Heart left ventricle (tissue), 16 donors: ENCODE measurements at regions not wholly inside any gene's neighbourhood (a gene's known extent, or its start where the extent isn't known, plus 50 kb on each side); places are given as distances from the start of the nearest gene placed in this dataset.

Experiments
- ATAC-seq, 4 donors: fragments of 200-7000 bp; cut with Tn5 transposase; one replicate each; pipeline ENCODE4 v1.9.1; 2020 to 2022; ENCODE audit warnings: moderate library complexity in 4 of 4, mild to moderate bottlenecking in 3 of 4, moderate number of reproducible peaks in 1 of 4
- DNase-seq, 5 donors: peaks; one replicate each; pipeline ENCODE4 v3.0.0-alpha.2; 2020
- H3K27ac ChIP-seq, 12 donors: fragments of 200-600 bp; sonication (generic) in 4 of 12; one replicate each; pipeline versions ENCODE4 v1.5.0 to v1.8.0; 2016 to 2022; ENCODE audit warnings: mild to moderate bottlenecking in 2 of 12
- H3K27me3 ChIP-seq, 9 donors: fragments of 200-600 bp; sonication (generic) in 2 of 9; one replicate each; pipeline versions ENCODE4 v1.5.1 to v1.8.0; 2016 to 2022; ENCODE audit warnings: mild to moderate bottlenecking in 3 of 9
- H3K36me3 ChIP-seq, 9 donors: fragments of 200-600 bp; sonication (generic) in 2 of 9; one replicate each; pipeline versions ENCODE4 v1.5.0 to v1.8.0; 2018 to 2022; ENCODE audit warnings: mild to moderate bottlenecking in 2 of 9
- H3K4me1 ChIP-seq, 12 donors: fragments of 200-600 bp; sonication (generic) in 4 of 12; one replicate each; pipeline versions ENCODE4 v1.5.0 to v1.8.0; 2016 to 2022; ENCODE audit warnings: mild to moderate bottlenecking in 3 of 12
- H3K4me3 ChIP-seq, 12 donors: fragments of 200-600 bp; sonication (generic) in 4 of 12; one replicate each; pipeline versions ENCODE4 v1.5.0 to v1.8.0; 2017 to 2022; ENCODE audit warnings: mild to moderate bottlenecking in 9 of 12, moderate library complexity in 4 of 12
- H3K9me3 ChIP-seq, 12 donors: fragments of 200-600 bp; sonication (generic) in 4 of 12; one replicate each; pipeline versions ENCODE4 v1.5.0 to v1.8.0; 2016 to 2022; ENCODE audit warnings: mild to moderate bottlenecking in 1 of 12
- POLR2A ChIP-seq, 2 donors: fragments of 450-650 bp; IDR thresholded peaks; one replicate each; pipeline ENCODE4 v1.6.1; 2017; ENCODE audit warnings: antibody characterized with exemption in 2 of 2, mild to moderate bottlenecking in 2 of 2, moderate library complexity in 2 of 2
- WGBS, 4 donors: extraction: QIAGEN DNeasy Blood & Tissue Kit in 2 of 4; methylation state at CpG; one replicate each; pipeline versions ENCODE4 v1.1.5 to v1.1.7; 2013 to 2018; 5-methylcytosine and 5-hydroxymethylcytosine counted together
- intact Hi-C, 10 donors: fragments of 100-400 bp; cut with DNase I; formaldehyde crosslinking; loops; one replicate each; pipeline versions ENCODE4 v1.11.1 to v1.14.2; 2022
- TF ChIP-seq, protein P1 (sequence below), 12 donors: fragments of 200-600 bp; sonication (generic) in 4 of 12; IDR thresholded peaks; one replicate each; pipeline versions ENCODE4 v1.5.0 to v1.8.0; 2018 to 2022; ENCODE audit warnings: antibody characterized with exemption in 12 of 12, mild to moderate bottlenecking in 5 of 12
- donor health status: ischemic (EF 13 %, LVEDD 7.1; RV severe dilation, severe dysfunction).
- donor health status: healthy with polysubstance abuse.
- donor health status: DM: no; HTN: yes; CAD: no.
- donor health status: DM: no; HTN: no; CAD: no.
- donor health status: ischemic (EF 25% LVEDD 6.9; RV normal size, moderate dysfunction).
- donor health status: ischemic (EF 25% LVEDD 5.7; RV mildly dilated, moderate dysfunction).
- donor health status: healthy.
- donor health status: DM: yes; HTN: yes; CAD: no.
- donor health status: ischemic (EF 35%, LVEDD 5.7; RV mildly dilated, moderate dysfunction).
- donor health status: nonischemic (EF 11% LVEDD 7.7; RV severe dilation, severe dysfunction).
- donor health status: DM: yes; HTN: yes; CAD: no.
- donor health status: PGD.
- donor health status: ischemic (EF 29% LVEDD 5.4; RV normal size, mild dysfunction).
- donor health status: nonischemic (EF 23%, LVEDD 6.1; RV moderate dilation, normal function).

DNA sequence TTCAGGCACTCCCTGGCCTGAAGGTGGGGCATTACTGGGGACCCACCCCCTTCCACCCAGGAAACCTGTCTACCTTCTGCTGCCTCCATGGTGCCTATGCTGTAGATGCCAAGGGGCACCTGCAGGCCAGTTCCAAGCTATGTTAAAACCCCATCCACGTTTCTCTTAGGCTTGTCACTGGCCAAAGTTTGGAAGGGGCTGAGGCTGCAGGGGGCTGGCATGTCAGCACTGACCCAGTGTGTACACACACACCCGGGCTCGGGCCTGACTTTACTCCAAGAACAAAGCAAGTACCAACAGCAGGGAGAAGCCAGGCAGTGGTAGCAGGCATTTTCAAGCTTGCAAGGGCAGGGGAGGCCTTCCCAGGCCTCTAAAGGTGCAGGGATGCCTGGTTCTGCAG, 53.8 kb upstream of the PCDH15 start:
- intact Hi-C loops, result no loop called here
- Histone ChIP-seq H3K36me3 (no peaks in the 10 kb centered on the region), H3K4me3 (no peak overlapping the region), H3K9me3 (no peaks in the 10 kb centered on the region), H3K27ac (no peak overlapping the region), H3K27me3 (no peaks in the 10 kb centered on the region), H3K4me1 (no peaks in the 10 kb centered on the region)
- DNase-seq (peak in 1 of 5 donors; percentile 17), ATAC-seq (peak in 1 of 4 donors; percentile 7)
- WGBS, 4 donors, result 71 to 93% (median 84%) methylated on average over 2 to 3 of the region's 3 CpGs
- TF ChIP-seq, protein P1, sequence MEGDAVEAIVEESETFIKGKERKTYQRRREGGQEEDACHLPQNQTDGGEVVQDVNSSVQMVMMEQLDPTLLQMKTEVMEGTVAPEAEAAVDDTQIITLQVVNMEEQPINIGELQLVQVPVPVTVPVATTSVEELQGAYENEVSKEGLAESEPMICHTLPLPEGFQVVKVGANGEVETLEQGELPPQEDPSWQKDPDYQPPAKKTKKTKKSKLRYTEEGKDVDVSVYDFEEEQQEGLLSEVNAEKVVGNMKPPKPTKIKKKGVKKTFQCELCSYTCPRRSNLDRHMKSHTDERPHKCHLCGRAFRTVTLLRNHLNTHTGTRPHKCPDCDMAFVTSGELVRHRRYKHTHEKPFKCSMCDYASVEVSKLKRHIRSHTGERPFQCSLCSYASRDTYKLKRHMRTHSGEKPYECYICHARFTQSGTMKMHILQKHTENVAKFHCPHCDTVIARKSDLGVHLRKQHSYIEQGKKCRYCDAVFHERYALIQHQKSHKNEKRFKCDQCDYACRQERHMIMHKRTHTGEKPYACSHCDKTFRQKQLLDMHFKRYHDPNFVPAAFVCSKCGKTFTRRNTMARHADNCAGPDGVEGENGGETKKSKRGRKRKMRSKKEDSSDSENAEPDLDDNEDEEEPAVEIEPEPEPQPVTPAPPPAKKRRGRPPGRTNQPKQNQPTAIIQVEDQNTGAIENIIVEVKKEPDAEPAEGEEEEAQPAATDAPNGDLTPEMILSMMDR (IDR thresholded peaks at IDR 0.05), result no peak
- no peak for TF ChIP-seq POLR2A (IDR thresholded peaks at IDR 0.05)

DNA sequence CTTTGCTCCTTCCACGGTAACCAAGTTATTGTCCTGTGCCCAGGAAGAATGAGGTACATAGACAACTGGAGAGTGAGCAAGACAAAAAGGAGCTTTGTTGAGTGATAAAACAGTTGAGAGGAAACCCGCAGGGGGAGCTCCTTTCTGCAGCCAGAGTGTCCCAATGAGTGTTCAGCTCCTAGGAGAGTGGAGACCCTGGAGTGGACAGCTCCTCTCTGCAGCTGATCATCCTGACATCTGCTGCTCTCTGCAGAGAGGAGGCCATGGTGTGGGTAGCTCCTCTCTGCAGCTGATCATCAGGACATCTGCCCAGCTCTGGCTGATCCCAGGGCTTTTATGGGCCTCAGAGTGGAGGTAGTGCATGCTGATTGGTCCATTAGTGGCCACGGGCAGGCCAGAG, 53.4 kb upstream of the PCDH15 start:
- intact Hi-C loops, result no loop called here

DNA sequence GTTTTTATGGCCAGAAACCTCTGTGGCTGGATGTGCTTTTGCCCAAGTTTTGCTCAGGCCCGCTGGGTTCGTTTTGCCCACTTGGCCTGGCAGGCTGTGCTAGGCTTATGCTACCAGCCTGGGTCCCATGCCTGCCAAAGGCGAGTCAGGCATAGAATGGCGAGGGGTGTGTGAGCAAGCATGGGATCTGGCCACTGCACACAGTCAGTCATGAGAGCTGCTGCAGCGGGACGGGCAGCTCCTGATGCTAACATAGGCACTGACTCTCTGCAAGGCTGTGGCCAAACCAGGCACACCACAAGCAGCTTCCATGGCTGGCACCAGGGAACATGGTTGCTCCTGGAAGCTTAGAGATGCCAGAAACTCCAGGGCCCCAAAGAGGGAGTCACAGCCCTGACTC, 52.9 kb upstream of the PCDH15 start:
- Histone ChIP-seq H3K36me3 (no peaks in the 10 kb centered on the region), H3K27me3 (no peaks in the 10 kb centered on the region), H3K27ac (no peak overlapping the region), H3K4me1 (no peaks in the 10 kb centered on the region), H3K9me3 (no peaks in the 10 kb centered on the region), H3K4me3 (no peak overlapping the region)
- intact Hi-C loops, result no loop called here
- no peak for TF ChIP-seq POLR2A (IDR thresholded peaks at IDR 0.05)
- TF ChIP-seq, protein P1 (IDR thresholded peaks at IDR 0.05), result no peak
- no peak for DNase-seq
- WGBS, 4 donors, result 84 to 93% (median 88%) methylated on average over 6 of the region's 6 CpGs
- ATAC-seq, result no peak

More for the DNA sequence above, 53.4 kb upstream of the PCDH15 start:
- H3K27me3 ChIP-seq, result no peaks in the 10 kb centered on the region
- DNase-seq (no peak), ATAC-seq (no peak)
- no peak overlapping the region for H3K27ac ChIP-seq
- H3K36me3 ChIP-seq, result no peaks in the 10 kb centered on the region
- no peaks in the 10 kb centered on the region for H3K4me1 ChIP-seq
- WGBS, 4 donors, result 72 to 86% (median 84%) methylated on average over 3 of the region's 3 CpGs
- no peaks in the 10 kb centered on the region for H3K9me3 ChIP-seq
- H3K4me3 ChIP-seq, result no peak overlapping the region
- TF ChIP-seq POLR2A (IDR thresholded peaks at IDR 0.05), result no peak
- TF ChIP-seq, protein P1 (IDR thresholded peaks at IDR 0.05), result no peak
